ENCODE measurements at regions not wholly inside any gene's neighbourhood (a gene's known extent, or its start where the extent isn't known, plus 50 kb on each side); places are given as distances from the start of the nearest gene placed in this dataset.

GRCh38 chr10:33067917-33068316 lies 109.9 kb upstream of the ITGB1 start:
- no peak for ATAC-seq
- intact Hi-C loops (cut with micrococcal nuclease) = no loop called here
- CTCF ChIA-PET = interaction anchor here (0.6 kb wide), 1 partner anchor 27 kb away, joined by 3 read pairs; no protein-coding TSS in a partner anchor

GRCh38 chr10:33067481-33067880 lies 109.5 kb upstream of the ITGB1 start:
- H3K27ac ChIP-seq (ENCODE audit: low read depth, low read length) = no peak overlapping the region
- H3K4me1 ChIP-seq (ENCODE audit: control insufficient read depth in 2 of 2, insufficient read depth in 2 of 2, low read length in 2 of 2) = no peaks in the 10 kb centered on the region
- no peaks in the 10 kb centered on the region for H3K27me3 ChIP-seq (ENCODE audit: control insufficient read depth in 2 of 2, insufficient read depth in 2 of 2, low read length in 2 of 2)
- intact Hi-C loops (cut with micrococcal nuclease) = no loop called here
- H3K9me3 Mint-ChIP-seq = peaks cover 0 to 9% (median 0%) of the 10 kb centered on the region in 11 donors
- ChIA-PET CTCF (interaction anchor here (0.6 kb wide), 1 partner anchor 27 kb away, joined by 3 read pairs; no protein-coding TSS in a partner anchor), POLR2A (interaction anchor here (0.8 kb wide), 1 partner anchor 10 kb away, joined by 3 read pairs; no protein-coding TSS in a partner anchor)
- H3K4me1 Mint-ChIP-seq = peaks cover 0 to 6% (median 0%) of the 10 kb centered on the region in 7 donors
- ATAC-seq (no peak), DNase-seq (no peak)
- no peaks in the 10 kb centered on the region for H3K9me3 ChIP-seq (ENCODE audit: control insufficient read depth in 2 of 3, low read length in 3 of 3)
- H3K36me3 Mint-ChIP-seq = peaks cover 0 to 2% (median 0%) of the 10 kb centered on the region in 5 donors
- no peaks in the 10 kb centered on the region for H3K27me3 Mint-ChIP-seq
- no peak overlapping the region for H3K4me3 Mint-ChIP-seq
- no peak overlapping the region for H3K27ac Mint-ChIP-seq
- H3K4me3 ChIP-seq (ENCODE audit: low read length) = no peak overlapping the region
- H3K36me3 ChIP-seq (ENCODE audit: control insufficient read depth in 2 of 3, insufficient read depth in 3 of 3, low read length in 3 of 3) = no peaks in the 10 kb centered on the region

More at GRCh38 chr10:33067917-33068316, 109.9 kb upstream of the ITGB1 start:
- Mint-ChIP-seq H3K4me1 (peaks cover 0 to 6% (median 0%) of the 10 kb centered on the region in 7 donors), H3K27me3 (no peaks in the 10 kb centered on the region), H3K9me3 (peaks cover 0 to 7% (median 0%) of the 10 kb centered on the region in 11 donors), H3K4me3 (no peak overlapping the region), H3K36me3 (peaks cover 0 to 3% (median 0%) of the 10 kb centered on the region in 5 donors), H3K27ac (peak overlapping the region in 1 of 9 donors; percentile 80)
- H3K4me3 ChIP-seq (ENCODE audit: low read length) = no peak overlapping the region
- DNase-seq = no peak
- no peaks in the 10 kb centered on the region for H3K36me3 ChIP-seq (ENCODE audit: control insufficient read depth in 2 of 3, insufficient read depth in 3 of 3, low read length in 3 of 3)
- H3K27me3 ChIP-seq (ENCODE audit: control insufficient read depth in 2 of 2, insufficient read depth in 2 of 2, low read length in 2 of 2) = no peaks in the 10 kb centered on the region
- no peaks in the 10 kb centered on the region for H3K9me3 ChIP-seq (ENCODE audit: control insufficient read depth in 2 of 3, low read length in 3 of 3)
- POLR2A ChIA-PET = interaction anchor here (0.8 kb wide), 1 partner anchor 10 kb away, joined by 3 read pairs; no protein-coding TSS in a partner anchor
- H3K27ac ChIP-seq (ENCODE audit: low read depth, low read length) = no peak overlapping the region
- H3K4me1 ChIP-seq (ENCODE audit: control insufficient read depth in 2 of 2, insufficient read depth in 2 of 2, low read length in 2 of 2) = no peaks in the 10 kb centered on the region

GRCh38 chr10:33066558-33067236 lies 108.7 kb upstream of the ITGB1 start:
- Histone ChIP-seq H3K9me3 (ENCODE audit: control insufficient read depth in 2 of 3, low read length in 3 of 3) (no peaks in the 10 kb centered on the region), H3K27ac (ENCODE audit: low read depth, low read length) (no peak overlapping the region), H3K4me1 (ENCODE audit: control insufficient read depth in 2 of 2, insufficient read depth in 2 of 2, low read length in 2 of 2) (no peaks in the 10 kb centered on the region), H3K36me3 (ENCODE audit: control insufficient read depth in 2 of 3, insufficient read depth in 3 of 3, low read length in 3 of 3) (no peaks in the 10 kb centered on the region), H3K4me3 (ENCODE audit: low read length) (no peak overlapping the region), H3K27me3 (ENCODE audit: control insufficient read depth in 2 of 2, insufficient read depth in 2 of 2, low read length in 2 of 2) (no peaks in the 10 kb centered on the region)
- peaks cover 0 to 10% (median 0%) of the 10 kb centered on the region in 11 donors for H3K9me3 Mint-ChIP-seq
- DNase-seq (no peak), ATAC-seq (no peak)
- intact Hi-C loops (cut with micrococcal nuclease) = no loop called here
- ChIA-PET CTCF (interaction anchor here (0.6 kb wide), 1 partner anchor 13 kb away, joined by 5 read pairs; no protein-coding TSS in a partner anchor), POLR2A (interaction anchor here (0.6 to 0.8 kb wide), 2 partner anchors 9 to 45 kb away, joined by 3 read pairs; no protein-coding TSS in a partner anchor)
- no peaks in the 10 kb centered on the region for H3K36me3 Mint-ChIP-seq
- peaks cover 0 to 6% (median 0%) of the 10 kb centered on the region in 7 donors for H3K4me1 Mint-ChIP-seq
- H3K4me3 Mint-ChIP-seq = no peak overlapping the region
- no peak overlapping the region for H3K27ac Mint-ChIP-seq
- no peaks in the 10 kb centered on the region for H3K27me3 Mint-ChIP-seq

- POLR2A ChIA-PET = no interaction called here
- Mint-ChIP-seq H3K27ac (no peak overlapping the region), H3K4me3 (no peak overlapping the region), H3K36me3 (no peaks in the 10 kb centered on the region), H3K27me3 (no peaks in the 10 kb centered on the region), H3K9me3 (peaks cover 0 to 10% (median 0%) of the 10 kb centered on the region in 11 donors), H3K4me1 (peaks cover 0 to 6% (median 0%) of the 10 kb centered on the region in 7 donors)
- H3K27ac ChIP-seq (ENCODE audit: low read depth, low read length) = no peak overlapping the region
- intact Hi-C loops (cut with micrococcal nuclease) = no loop called here
- no peak for ATAC-seq
- H3K4me1 ChIP-seq (ENCODE audit: control insufficient read depth in 2 of 2, insufficient read depth in 2 of 2, low read length in 2 of 2) = no peaks in the 10 kb centered on the region
- CTCF ChIA-PET = no interaction called here
- no peak for DNase-seq
- H3K27me3 ChIP-seq (ENCODE audit: control insufficient read depth in 2 of 2, insufficient read depth in 2 of 2, low read length in 2 of 2) = no peaks in the 10 kb centered on the region
- H3K36me3 ChIP-seq (ENCODE audit: control insufficient read depth in 2 of 3, insufficient read depth in 3 of 3, low read length in 3 of 3) = no peaks in the 10 kb centered on the region
- H3K4me3 ChIP-seq (ENCODE audit: low read length) = no peak overlapping the region
- no peaks in the 10 kb centered on the region for H3K9me3 ChIP-seq (ENCODE audit: control insufficient read depth in 2 of 3, low read length in 3 of 3)
Observed at GRCh38 chr10:33065111-33065510, 107.1 kb upstream of the ITGB1 start.

- peaks cover 0 to 10% (median 0%) of the 10 kb centered on the region in 11 donors for H3K9me3 Mint-ChIP-seq
- H3K27ac ChIP-seq (ENCODE audit: low read depth, low read length) = no peak overlapping the region
- POLR2A ChIA-PET = no interaction called here
- DNase-seq (no peak), ATAC-seq (no peak)
- no peaks in the 10 kb centered on the region for H3K4me1 ChIP-seq (ENCODE audit: control insufficient read depth in 2 of 2, insufficient read depth in 2 of 2, low read length in 2 of 2)
- CTCF ChIA-PET = no interaction called here
- H3K27me3 Mint-ChIP-seq = no peaks in the 10 kb centered on the region
- H3K27me3 ChIP-seq (ENCODE audit: control insufficient read depth in 2 of 2, insufficient read depth in 2 of 2, low read length in 2 of 2) = no peaks in the 10 kb centered on the region
- intact Hi-C loops (cut with micrococcal nuclease) = no loop called here
- H3K9me3 ChIP-seq (ENCODE audit: control insufficient read depth in 2 of 3, low read length in 3 of 3) = no peaks in the 10 kb centered on the region
- H3K4me3 ChIP-seq (ENCODE audit: low read length) = no peak overlapping the region
- H3K4me3 Mint-ChIP-seq = no peak overlapping the region
- no peaks in the 10 kb centered on the region for H3K36me3 ChIP-seq (ENCODE audit: control insufficient read depth in 2 of 3, insufficient read depth in 3 of 3, low read length in 3 of 3)
- no peak overlapping the region for H3K27ac Mint-ChIP-seq
- no peaks in the 10 kb centered on the region for H3K36me3 Mint-ChIP-seq
- peaks cover 0 to 6% (median 0%) of the 10 kb centered on the region in 7 donors for H3K4me1 Mint-ChIP-seq
Observed at GRCh38 chr10:33064706-33065105, 106.7 kb upstream of the ITGB1 start.

GRCh38 chr10:33057620-33058019 lies 99.6 kb upstream of the ITGB1 start:
- H3K27me3 ChIP-seq (ENCODE audit: control insufficient read depth in 2 of 2, insufficient read depth in 2 of 2, low read length in 2 of 2) = no peaks in the 10 kb centered on the region
- H3K36me3 ChIP-seq (ENCODE audit: control insufficient read depth in 2 of 3, insufficient read depth in 3 of 3, low read length in 3 of 3) = no peaks in the 10 kb centered on the region
- no peak overlapping the region for H3K4me3 ChIP-seq (ENCODE audit: low read length)
- peaks cover 0 to 3% (median 0%) of the 10 kb centered on the region in 5 donors for H3K36me3 Mint-ChIP-seq
- H3K9me3 ChIP-seq (ENCODE audit: control insufficient read depth in 2 of 3, low read length in 3 of 3) = no peaks in the 10 kb centered on the region
- POLR2A ChIA-PET = interaction anchor here (1.1 kb wide), 1 partner anchor 10 kb away, joined by 3 read pairs; no protein-coding TSS in a partner anchor
- H3K9me3 Mint-ChIP-seq = peaks cover 0 to 2% (median 0%) of the 10 kb centered on the region in 11 donors
- no peaks in the 10 kb centered on the region for H3K4me1 ChIP-seq (ENCODE audit: control insufficient read depth in 2 of 2, insufficient read depth in 2 of 2, low read length in 2 of 2)
- H3K27ac ChIP-seq (ENCODE audit: low read depth, low read length) = no peak overlapping the region
- DNase-seq (no peak), ATAC-seq (no peak)
- H3K27me3 Mint-ChIP-seq = peaks cover 0 to 12% (median 0%) of the 10 kb centered on the region in 5 donors
- intact Hi-C loops (cut with micrococcal nuclease) = no loop called here
- peaks cover 0 to 2% (median 0%) of the 10 kb centered on the region in 7 donors for H3K4me1 Mint-ChIP-seq
- CTCF ChIA-PET = no interaction called here
- no peak overlapping the region for H3K4me3 Mint-ChIP-seq
- no peak overlapping the region for H3K27ac Mint-ChIP-seq

Data from naive thymus-derived CD4-positive, alpha-beta T cell (primary cell).